Breast epithelium (tissue), 3 donors: ENCODE measurements at regions not wholly inside any gene's neighbourhood (a gene's known extent, or its start where the extent isn't known, plus 50 kb on each side); places are given as distances from the start of the nearest gene placed in this dataset.

Experiments used
- CTCF ChIP-seq, 3 donors: fragments of 450-650 bp; IDR thresholded peaks; one replicate each; pipeline ENCODE4 v1.5.1; 2016 to 2017; ENCODE audit warnings: antibody characterized with exemption in 3 of 3, mild to moderate bottlenecking in 3 of 3, moderate library complexity in 3 of 3
- POLR2A ChIP-seq: fragments of 450-650 bp; IDR thresholded peaks from one replicate; pipeline ENCODE4 v1.6.1; 2016; ENCODE audit warnings: antibody characterized with exemption, mild to moderate bottlenecking, moderate library complexity
- POLR2AphosphoS5 ChIP-seq, 3 donors: sonication (generic); formaldehyde crosslinking; IDR thresholded peaks; one replicate each; pipeline ENCODE4 v1.6.1; 2017; ENCODE audit warnings: antibody characterized with exemption in 3 of 3

- TF ChIP-seq CTCF (IDR thresholded peaks at IDR 0.05) (no peak), POLR2A (no peak), POLR2AphosphoS5 (IDR thresholded peaks at IDR 0.05) (no peak)
These were observed 99.4 kb upstream of the DIO3 start for GRCh38 chr14:101461891-101462290.
